GM21447 (cell line): ENCODE measurements at regions not wholly inside any gene's neighbourhood (a gene's known extent, or its start where the extent isn't known, plus 50 kb on each side); places are given as distances from the start of the nearest gene placed in this dataset.
"Not testable (repeated sequence)": the region's sequence is repeated elsewhere in the genome, so short reads cannot be mapped to it uniquely, and the experiment has no call there.

Source experiments
- ATAC-seq: cut with Tn5 transposase; IDR thresholded peaks from one replicate; pipeline ENCODE4 v1.9.1; 2021; ENCODE audit not compliant: unreplicated experiment

DNA sequence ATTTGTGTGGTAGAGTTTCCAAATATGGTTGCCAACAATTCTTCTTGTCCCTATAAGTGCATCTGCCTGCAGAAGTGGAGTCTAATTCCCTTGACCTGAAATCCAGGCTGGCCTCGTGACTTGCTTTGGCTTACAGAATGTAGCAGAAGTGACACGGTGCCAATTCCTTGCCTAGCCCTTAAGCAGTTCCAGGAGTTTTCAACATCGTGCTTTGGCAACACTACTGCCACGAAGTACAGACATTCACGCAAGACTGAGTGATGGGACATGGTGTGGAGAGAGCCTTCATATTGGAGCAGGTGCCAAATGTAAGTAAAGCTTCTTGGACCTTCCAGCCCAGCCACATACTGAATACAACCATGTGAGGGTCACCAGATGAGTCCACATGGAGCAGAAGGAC is 92.9 kb upstream of the NEK6 start:
- ATAC-seq, result no peak

- no peak for ATAC-seq
Measured at GRCh38 chr9:124174433-124174832, 83.3 kb upstream of the NEK6 start.

GRCh38 chr9:124177522-124177921 is 80.2 kb upstream of the NEK6 start:
- ATAC-seq, result not testable (repeated sequence)

GRCh38 chr9:124179196-124180071 is 78.3 kb upstream of the NEK6 start:
- ATAC-seq, result no peak

GRCh38 chr9:124180557-124180956 is 77.2 kb upstream of the NEK6 start:
- ATAC-seq, result no peak

DNA sequence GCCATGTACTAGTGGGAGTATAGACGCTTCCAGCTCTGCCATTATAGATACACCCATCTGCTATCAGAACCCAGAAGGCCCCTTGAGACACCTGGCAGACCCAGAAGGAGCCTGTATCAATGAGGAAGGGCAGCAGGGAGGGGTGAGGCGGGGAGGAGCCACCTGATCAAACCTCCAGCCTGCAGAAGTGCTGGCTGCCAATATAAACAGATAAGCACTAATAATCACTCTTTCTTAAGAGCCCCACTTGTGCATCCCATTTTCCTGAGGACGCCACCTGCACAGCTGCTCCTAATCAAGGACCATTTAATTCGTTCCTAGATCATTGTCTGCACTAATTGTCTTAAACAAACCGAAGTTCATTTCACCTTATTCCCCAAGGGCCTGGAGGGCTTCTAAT is 75.0 kb upstream of the NEK6 start:
- no peak for ATAC-seq

DNA sequence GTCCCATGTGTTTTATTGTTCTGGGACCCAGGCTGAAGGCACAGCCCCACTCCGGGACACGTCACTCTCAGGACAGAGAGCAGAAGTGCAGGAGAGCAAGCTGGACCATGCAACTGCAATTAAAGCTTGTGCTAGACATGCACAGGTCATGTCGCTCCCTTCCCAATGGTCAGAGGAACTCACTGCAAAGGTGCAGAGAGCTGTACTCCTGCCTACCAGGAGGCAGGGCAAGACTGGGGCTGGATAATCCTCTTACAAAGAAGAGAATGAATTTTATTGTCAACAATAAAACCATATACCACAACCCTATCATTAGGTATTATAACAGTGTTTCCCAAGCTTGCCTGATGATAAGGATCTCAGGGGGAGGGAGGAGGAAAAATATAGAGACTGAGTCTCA is 74.0 kb upstream of the NEK6 start:
- ATAC-seq, result no peak

DNA sequence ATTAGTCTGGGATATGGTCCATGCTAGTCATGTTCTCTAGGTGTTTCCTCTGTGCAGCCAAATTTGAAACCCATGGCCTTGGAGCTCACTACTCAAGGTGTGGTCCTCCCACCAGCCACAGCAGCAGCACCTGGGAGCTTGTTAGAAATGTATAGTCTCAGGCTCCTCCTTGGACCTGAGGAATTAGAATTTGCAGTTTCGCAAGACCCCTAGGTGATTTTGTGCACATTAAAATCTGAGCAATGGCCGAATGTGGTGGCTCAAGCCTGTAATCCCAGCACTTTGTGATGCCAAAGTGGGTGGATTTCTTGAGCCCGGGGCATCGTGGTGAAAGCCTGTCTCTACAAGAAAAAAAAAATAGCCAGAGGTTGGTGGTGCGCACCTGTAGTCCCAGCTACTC is 72.3 kb upstream of the NEK6 start:
- no peak for ATAC-seq

DNA sequence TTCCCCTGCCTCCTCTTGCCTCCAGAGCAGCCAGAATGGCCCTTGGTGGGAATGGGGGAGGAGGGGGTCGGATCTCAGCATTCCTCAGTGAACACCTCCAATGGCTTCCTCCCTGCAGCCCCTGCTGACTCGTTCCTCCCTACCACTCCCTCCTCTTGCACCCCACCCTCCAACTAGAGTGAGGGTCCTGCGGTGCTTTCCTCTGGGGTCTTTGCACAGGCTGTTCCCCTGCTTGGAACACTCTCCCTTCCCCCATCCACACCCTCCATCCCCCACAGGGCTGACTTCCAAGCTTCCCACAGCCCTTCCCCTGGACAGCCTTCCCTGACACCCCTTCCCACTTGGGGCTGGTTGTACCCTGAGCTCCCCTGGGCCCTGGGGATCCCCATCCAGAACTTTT is 70.4 kb upstream of the NEK6 start:
- no peak for ATAC-seq

DNA sequence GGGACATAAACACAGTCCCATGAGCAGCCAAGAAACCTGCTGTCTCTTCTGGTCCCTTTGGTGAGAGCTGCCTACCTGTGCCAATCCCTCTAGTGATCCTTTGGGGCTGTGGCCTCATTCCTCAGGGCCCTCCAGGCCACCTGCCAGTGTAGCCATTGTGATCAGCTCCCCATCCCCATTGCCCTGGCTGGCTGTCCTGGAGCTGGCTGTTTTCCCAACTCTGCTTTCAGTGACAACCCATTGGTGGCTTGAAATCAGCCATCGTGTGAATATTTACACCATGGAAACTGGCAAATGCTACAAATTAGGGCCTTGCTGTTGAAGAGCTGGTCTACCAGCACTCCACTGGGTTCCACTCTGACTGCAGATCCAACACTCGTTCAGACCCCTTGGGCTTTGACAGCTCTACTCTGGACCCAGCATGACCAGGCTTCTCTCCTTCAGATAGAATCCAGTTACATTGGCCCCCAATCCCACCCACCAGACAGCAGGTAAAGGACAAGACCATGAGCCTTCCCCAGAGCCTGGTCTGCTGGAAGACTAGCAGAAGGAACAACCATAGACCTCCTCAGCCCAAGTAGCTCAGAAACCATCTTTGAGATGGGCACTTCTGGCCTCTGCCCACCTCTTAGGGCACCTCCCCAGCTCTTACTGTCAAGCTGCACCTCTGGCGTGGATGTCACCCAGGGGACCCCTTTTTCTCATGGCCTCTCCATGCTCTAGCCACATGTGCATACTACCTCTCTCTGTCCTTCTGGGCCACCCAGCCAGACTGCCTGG is 69.2 kb upstream of the NEK6 start:
- no peak for ATAC-seq

DNA sequence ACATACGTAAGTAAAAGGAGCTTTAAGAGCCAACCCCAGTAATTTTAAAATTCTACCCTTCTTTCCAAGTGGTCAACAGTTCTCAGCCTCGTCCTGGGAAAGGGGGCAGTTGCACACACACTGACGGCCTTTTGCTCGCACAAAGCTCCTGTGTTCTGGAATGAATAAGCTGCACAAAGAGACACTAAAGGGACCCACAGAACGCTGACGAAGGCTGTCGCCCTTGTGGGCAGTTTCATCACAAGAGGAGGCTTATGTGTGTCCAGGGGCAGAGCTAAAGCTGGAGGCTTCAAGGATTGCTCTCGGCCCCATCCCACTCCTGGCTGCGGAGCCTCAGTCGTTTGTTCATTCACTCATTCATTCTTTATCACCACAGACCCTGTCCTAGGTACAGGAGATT is 67.0 kb upstream of the NEK6 start:
- no peak for ATAC-seq

DNA sequence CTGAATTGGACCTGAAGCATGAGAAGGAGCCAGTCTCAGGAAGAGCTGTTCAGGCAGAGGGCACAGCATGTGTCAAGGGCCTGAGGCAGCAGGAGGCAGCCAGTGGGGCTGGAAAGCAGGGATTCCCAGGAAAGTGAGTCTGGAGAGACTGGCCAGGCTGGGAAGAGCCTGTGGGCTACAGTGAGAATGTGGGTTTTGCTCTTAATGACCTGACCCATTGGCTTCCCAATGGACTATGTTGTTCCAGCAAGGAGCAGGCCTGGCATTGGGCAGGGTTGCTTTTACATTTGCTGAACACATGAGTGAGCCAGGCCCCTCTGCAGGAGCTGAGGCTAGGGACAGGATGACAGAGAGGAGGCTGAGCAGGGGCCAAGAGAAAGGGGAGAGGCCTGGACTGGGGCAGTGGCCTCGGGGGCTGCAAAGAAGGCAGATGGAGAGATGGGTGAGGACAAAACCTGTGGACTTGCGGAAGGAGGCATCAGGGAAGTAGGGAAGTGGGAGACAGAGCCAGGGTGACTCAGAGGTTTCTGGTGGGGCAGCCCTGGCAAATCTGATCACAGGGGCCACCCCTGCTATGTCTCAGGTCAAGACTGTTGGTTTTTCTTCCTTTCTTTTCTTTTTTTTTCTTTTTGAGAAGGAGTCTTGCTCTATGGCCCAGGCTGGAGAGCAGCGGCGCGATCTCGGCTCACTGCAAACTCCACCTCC is 65.9 kb upstream of the NEK6 start:
- no peak for ATAC-seq

- ATAC-seq, result no peak
Measured at GRCh38 chr9:124196814-124197176, 61.0 kb upstream of the NEK6 start.

DNA sequence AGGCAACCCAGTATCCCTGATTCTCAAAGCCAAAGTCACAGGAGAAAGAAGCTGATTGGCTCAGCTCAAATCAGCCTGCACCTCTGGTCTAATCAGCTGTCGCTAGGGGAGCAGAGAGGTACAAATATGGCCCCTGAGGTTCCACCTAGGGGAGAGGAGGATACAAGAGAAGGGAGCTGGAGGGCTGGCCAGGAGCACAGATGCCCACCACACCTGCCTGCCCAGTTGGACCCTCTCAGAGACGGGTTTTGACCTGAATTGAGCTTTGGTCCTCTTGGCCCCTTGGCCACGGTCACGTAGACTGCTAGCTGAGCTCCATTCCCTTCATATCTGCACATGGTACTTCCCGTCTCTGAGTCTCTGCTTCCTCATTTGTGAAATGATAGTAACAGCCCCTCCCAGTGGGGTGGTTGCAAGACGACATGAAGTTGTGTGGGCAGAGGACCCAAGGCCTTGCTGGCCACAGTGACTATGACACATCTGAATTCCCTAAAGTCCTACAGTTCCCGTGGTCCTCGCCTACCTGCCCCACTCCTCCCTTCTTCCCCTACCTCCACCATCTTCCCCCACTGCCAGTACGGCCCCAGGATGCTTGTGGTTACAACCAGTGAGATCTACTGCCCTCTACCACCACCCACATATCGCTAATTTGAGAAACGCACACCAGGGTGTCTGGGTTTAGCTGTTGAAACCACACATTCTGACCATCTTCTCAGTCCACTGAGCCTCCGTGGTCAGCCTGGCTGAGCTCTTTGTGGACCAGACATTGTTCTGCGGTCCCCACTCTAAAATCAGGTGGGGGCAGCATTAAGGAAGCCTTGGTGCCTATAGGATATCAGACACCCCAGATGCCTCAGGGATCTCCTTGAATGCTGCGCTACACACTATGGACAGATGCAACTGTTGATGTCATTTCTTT is 60.3 kb upstream of the NEK6 start:
- peak; percentile 48 for ATAC-seq

GRCh38 chr9:124198331-124198730 is 59.4 kb upstream of the NEK6 start:
- no peak for ATAC-seq

GRCh38 chr9:124198948-124199347 is 58.8 kb upstream of the NEK6 start:
- no peak for ATAC-seq

GRCh38 chr9:124199474-124199873 is 58.3 kb upstream of the NEK6 start:
- no peak for ATAC-seq

- peak; percentile 68 for ATAC-seq
Measured at GRCh38 chr9:124202447-124202971, 55.2 kb upstream of the NEK6 start.

GRCh38 chr9:124205686-124206352 is 51.9 kb upstream of the NEK6 start:
- no peak for ATAC-seq

GRCh38 chr9:124206391-124206790 is 51.4 kb upstream of the NEK6 start:
- no peak for ATAC-seq
